ENCODE measurements at regions not wholly inside any gene's neighbourhood (a gene's known extent, or its start where the extent isn't known, plus 50 kb on each side); places are given as distances from the start of the nearest gene placed in this dataset.

GRCh38 chr5:141765896-141766551 lies 84.0 kb upstream of the ARAP3 start:
- TF ChIP-seq CTCF (IDR thresholded peaks at IDR 0.05; ENCODE audit: insufficient read depth, low read length, missing control alignments): no peak
- H3K4me3 ChIP-seq (ENCODE audit: low read depth, low read length): no peak overlapping the region
- CTCF ChIA-PET: interaction anchor here (1.0 to 2.2 kb wide), 3 partner anchors 8 to 194 kb away, joined by 4 to 8 read pairs (median 4); partner anchors contain the start of gene PCDH1
- POLR2A ChIA-PET: no interaction called here
- DNase-seq (ENCODE audit: low read depth, low spot score): no peak

GRCh38 chr5:141763541-141763940 lies 81.5 kb upstream of the ARAP3 start:
- TF ChIP-seq CTCF (IDR thresholded peaks at IDR 0.05; ENCODE audit: insufficient read depth, low read length, missing control alignments): no peak
- ChIA-PET CTCF (interaction anchor here (0.8 kb wide), 1 partner anchor 116 kb away, joined by 3 read pairs; no protein-coding TSS in a partner anchor), POLR2A (no interaction called here)
- no peak overlapping the region for H3K4me3 ChIP-seq (ENCODE audit: low read depth, low read length)
- DNase-seq (ENCODE audit: low read depth, low spot score): no peak

- TF ChIP-seq CTCF (IDR thresholded peaks at IDR 0.05; ENCODE audit: insufficient read depth, low read length, missing control alignments): no peak
- POLR2A ChIA-PET: no interaction called here
These were observed 80.8 kb upstream of the ARAP3 start for GRCh38 chr5:141762790-141763368.

GRCh38 chr5:141762316-141762715 lies 80.3 kb upstream of the ARAP3 start:
- no peak overlapping the region for H3K4me3 ChIP-seq (ENCODE audit: low read depth, low read length)
- POLR2A ChIA-PET: no interaction called here
- CTCF ChIA-PET: interaction anchor here (1.1 kb wide), 1 partner anchor 118 kb away, joined by 4 read pairs; no protein-coding TSS in a partner anchor
- no peak for DNase-seq (ENCODE audit: low read depth, low spot score)
- no peak for TF ChIP-seq CTCF (IDR thresholded peaks at IDR 0.05; ENCODE audit: insufficient read depth, low read length, missing control alignments)

More at GRCh38 chr5:141762790-141763368, 80.8 kb upstream of the ARAP3 start:
- no peak for DNase-seq (ENCODE audit: low read depth, low spot score)
- CTCF ChIA-PET: interaction anchor here (0.8 kb wide), 1 partner anchor 117 kb away, joined by 3 read pairs; no protein-coding TSS in a partner anchor
- no peak overlapping the region for H3K4me3 ChIP-seq (ENCODE audit: low read depth, low read length)

- H3K4me3 ChIP-seq (ENCODE audit: low read depth, low read length): no peak overlapping the region
- ChIA-PET CTCF (interaction anchor here (1.2 to 1.7 kb wide), 3 partner anchors 59 to 121 kb away, joined by 3 to 7 read pairs (median 3); partner anchors contain the start of gene PCDH1), POLR2A (no interaction called here)
- DNase-seq (ENCODE audit: low read depth, low spot score): no peak
- TF ChIP-seq CTCF (IDR thresholded peaks at IDR 0.05; ENCODE audit: insufficient read depth, low read length, missing control alignments): no peak
These were observed 78.7 kb upstream of the ARAP3 start for GRCh38 chr5:141760753-141761152.

- TF ChIP-seq CTCF (IDR thresholded peaks at IDR 0.05; ENCODE audit: insufficient read depth, low read length, missing control alignments): no peak
- no peak overlapping the region for H3K4me3 ChIP-seq (ENCODE audit: low read depth, low read length)
- POLR2A ChIA-PET: no interaction called here
- CTCF ChIA-PET: interaction anchor here (1.3 to 1.7 kb wide), 2 partner anchors 118 to 121 kb away, joined by 3 to 7 read pairs; partner anchors contain the start of gene PCDH1
- DNase-seq (ENCODE audit: low read depth, low spot score): no peak
These were observed 78.2 kb upstream of the ARAP3 start for GRCh38 chr5:141760193-141760592.

Data from AG04449 (cell line).